NB4 (cell line): ENCODE measurements at regions not wholly inside any gene's neighbourhood (a gene's known extent, or its start where the extent isn't known, plus 50 kb on each side); places are given as distances from the start of the nearest gene placed in this dataset.
A peak's percentile ranks its signal among the peaks of the same experiment; 100 is the strongest.

ENCODE experiments used
- DNase-seq: peaks from one replicate; pipeline ENCODE4 v3.0.0; 2010; ENCODE audit warnings: low read depth
- H3K4me3 ChIP-seq: one replicate; pipeline ENCODE4 v1.5.1; 2011; ENCODE audit warnings: mild to moderate bottlenecking, low read depth, low read length, moderate library complexity
- MYC ChIP-seq: IDR thresholded peaks from 2 replicates; pipeline ENCODE4 v1.6.1; 2011; ENCODE audit warnings: low read depth, low read length
- POLR2A ChIP-seq: IDR thresholded peaks from 2 replicates; pipeline ENCODE4 v1.6.1; 2011; ENCODE audit warnings: mild to moderate bottlenecking; ENCODE audit not compliant: insufficient read length; ENCODE audit errors: extremely low read depth
- TF ChIP-seq, protein P1 (sequence below): IDR thresholded peaks from 2 replicates; pipeline ENCODE4 v1.6.1; 2011; ENCODE audit warnings: low read depth, low read length
- TF ChIP-seq, protein P2 (sequence below): IDR thresholded peaks from one replicate; pipeline ENCODE4 v1.5.1; 2012; ENCODE audit warnings: low read depth, low read length

DNA sequence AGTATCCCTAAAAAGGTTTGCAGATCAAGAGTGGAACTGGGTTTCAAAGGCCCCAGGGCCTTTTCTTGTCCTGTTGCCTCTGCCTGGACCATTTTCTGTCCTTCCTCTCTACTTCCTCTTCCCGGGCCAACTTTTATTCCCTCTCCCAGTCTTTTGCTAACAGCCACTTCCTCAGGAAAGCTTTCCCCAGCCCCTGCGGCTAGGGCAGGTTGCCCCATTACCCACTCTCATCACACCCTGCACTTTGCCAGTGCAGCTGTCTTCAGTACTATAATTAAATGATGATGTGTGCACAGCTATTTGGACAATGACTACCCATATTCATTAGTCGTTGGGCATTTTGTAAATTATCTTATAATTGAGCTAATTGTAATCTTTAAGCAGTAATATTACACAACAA is 150.5 kb upstream of the THBS1 start:
- H3K4me3 ChIP-seq = no peak overlapping the region
- TF ChIP-seq POLR2A (no peak), MYC (no peak)
- TF ChIP-seq, protein P1, sequence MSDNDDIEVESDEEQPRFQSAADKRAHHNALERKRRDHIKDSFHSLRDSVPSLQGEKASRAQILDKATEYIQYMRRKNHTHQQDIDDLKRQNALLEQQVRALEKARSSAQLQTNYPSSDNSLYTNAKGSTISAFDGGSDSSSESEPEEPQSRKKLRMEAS = no peak
- TF ChIP-seq, protein P2, sequence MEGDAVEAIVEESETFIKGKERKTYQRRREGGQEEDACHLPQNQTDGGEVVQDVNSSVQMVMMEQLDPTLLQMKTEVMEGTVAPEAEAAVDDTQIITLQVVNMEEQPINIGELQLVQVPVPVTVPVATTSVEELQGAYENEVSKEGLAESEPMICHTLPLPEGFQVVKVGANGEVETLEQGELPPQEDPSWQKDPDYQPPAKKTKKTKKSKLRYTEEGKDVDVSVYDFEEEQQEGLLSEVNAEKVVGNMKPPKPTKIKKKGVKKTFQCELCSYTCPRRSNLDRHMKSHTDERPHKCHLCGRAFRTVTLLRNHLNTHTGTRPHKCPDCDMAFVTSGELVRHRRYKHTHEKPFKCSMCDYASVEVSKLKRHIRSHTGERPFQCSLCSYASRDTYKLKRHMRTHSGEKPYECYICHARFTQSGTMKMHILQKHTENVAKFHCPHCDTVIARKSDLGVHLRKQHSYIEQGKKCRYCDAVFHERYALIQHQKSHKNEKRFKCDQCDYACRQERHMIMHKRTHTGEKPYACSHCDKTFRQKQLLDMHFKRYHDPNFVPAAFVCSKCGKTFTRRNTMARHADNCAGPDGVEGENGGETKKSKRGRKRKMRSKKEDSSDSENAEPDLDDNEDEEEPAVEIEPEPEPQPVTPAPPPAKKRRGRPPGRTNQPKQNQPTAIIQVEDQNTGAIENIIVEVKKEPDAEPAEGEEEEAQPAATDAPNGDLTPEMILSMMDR = no peak
- DNase-seq = no peak

DNA sequence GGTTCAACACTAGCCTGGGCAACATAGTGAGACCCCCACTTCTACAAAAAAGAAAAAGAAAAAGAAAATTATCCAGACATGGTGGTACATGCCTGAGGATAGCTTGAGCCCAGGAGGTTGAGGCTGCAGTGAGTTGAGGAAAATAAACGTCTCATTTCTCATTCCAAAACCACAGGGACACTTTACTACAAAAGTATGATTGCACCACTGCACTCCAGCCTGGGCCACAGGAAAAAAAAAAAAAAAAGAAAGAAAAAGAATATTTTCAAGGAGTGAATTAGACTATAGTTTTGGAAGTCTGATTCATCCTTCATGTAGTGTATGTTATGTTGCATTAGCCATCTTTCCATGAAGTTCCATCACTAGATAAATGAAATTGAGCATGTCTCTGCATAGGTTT is 149.5 kb upstream of the THBS1 start:
- DNase-seq = no peak
- no peak overlapping the region for H3K4me3 ChIP-seq
- TF ChIP-seq MYC (no peak), POLR2A (no peak)
- TF ChIP-seq, protein P1 = no peak
- TF ChIP-seq, protein P2 = no peak

DNA sequence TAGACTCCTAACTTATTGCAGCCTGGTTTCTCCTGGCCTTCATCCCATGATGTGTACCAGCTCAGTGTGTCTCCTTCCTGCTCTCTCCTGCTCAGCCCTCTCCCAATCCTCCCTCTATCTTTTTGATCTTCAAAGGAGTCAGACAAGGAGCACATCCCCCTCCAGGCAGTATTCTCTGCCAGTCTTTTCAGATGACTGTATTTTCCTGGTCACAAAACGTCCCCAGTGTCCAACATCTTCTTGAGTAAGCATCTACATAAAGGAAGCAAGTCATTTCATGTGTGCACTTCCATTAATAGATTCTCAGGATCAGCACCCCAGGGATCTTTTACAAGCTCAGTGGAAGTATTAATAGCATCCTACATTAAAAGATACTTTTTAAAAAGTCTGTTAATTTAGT is 148.9 kb upstream of the THBS1 start:
- TF ChIP-seq, protein P2 = no peak
- TF ChIP-seq POLR2A (no peak), MYC (no peak)
- TF ChIP-seq, protein P1 = no peak
- H3K4me3 ChIP-seq = no peak overlapping the region
- no peak for DNase-seq

DNA sequence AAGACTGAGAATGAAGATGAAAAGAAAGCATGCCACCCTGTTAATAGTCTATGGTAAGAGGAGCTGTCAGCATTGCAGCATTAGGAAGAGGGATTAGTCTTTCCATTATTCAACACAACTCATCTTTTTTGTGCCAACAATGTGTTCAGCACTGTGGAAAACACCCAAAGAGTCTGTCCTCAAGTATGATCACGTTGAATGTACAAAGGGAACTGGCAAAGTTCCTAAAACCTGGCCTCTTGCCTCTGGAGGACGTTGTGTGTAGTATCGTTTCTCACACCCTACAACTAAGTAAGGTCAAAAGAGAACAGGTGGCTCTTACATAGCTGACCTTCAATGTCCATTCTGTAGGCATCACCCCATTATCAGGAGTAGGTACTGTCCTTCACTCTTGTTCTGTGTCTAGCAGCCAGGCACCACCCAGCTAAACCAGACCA is 147.9 kb upstream of the THBS1 start:
- no peak overlapping the region for H3K4me3 ChIP-seq
- TF ChIP-seq, protein P1 = no peak
- TF ChIP-seq POLR2A = no peak
- TF ChIP-seq, protein P2 = no peak
- TF ChIP-seq MYC = no peak
- DNase-seq = no peak

DNA sequence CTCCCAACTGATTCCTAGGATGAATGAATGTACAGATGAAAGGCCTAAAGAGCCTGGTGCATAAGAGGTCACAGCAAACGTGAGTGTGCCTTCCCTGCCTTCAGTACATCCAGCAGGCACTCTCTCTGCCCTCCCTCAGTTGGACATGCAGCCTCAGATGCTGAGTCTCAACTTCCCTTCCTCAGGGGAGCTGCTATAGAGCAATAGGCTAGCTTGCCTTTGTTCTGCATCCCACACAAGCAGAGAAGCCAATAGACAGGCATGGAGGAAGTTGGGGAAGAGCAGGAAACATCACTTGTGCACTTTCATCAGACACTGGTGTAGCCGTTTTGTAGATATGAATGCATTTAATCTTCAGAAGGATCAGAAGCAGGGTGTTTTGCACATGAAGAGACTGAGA is 147.5 kb upstream of the THBS1 start:
- TF ChIP-seq MYC = no peak
- TF ChIP-seq, protein P1 = no peak
- TF ChIP-seq, protein P2 = no peak
- no peak for TF ChIP-seq POLR2A
- peak; percentile 59 for DNase-seq
- H3K4me3 ChIP-seq = no peak overlapping the region

DNA sequence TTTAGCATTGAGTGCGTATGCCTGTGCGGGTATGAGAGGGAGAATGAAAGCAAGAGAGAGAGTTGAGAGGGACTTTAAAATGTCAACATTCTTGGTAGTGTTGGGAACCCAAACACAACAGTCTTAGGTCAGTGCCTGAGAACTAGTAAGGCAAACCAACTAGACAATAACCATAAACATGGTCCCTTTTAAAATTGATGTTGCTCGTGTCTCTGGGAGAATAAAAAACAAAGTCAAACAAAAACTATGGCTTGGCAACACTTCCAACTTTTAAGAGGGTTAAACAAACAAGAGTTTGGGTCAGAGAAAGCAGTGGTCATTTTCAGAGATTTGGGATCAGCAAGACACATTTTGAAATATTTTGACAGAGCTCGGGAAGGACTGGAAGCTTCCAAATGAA is 146.7 kb upstream of the THBS1 start:
- no peak overlapping the region for H3K4me3 ChIP-seq
- TF ChIP-seq, protein P1 = no peak
- no peak for TF ChIP-seq POLR2A
- no peak for TF ChIP-seq MYC
- TF ChIP-seq, protein P2 = no peak
- no peak for DNase-seq
